HS-5 (cell line): ENCODE measurements at regions not wholly inside any gene's neighbourhood (a gene's known extent, or its start where the extent isn't known, plus 50 kb on each side); places are given as distances from the start of the nearest gene placed in this dataset.

Experiments
- DNase-seq: peaks from one replicate; pipeline ENCODE4 v3.0.0-alpha.2; 2012; ENCODE audit warnings: low read depth

DNA sequence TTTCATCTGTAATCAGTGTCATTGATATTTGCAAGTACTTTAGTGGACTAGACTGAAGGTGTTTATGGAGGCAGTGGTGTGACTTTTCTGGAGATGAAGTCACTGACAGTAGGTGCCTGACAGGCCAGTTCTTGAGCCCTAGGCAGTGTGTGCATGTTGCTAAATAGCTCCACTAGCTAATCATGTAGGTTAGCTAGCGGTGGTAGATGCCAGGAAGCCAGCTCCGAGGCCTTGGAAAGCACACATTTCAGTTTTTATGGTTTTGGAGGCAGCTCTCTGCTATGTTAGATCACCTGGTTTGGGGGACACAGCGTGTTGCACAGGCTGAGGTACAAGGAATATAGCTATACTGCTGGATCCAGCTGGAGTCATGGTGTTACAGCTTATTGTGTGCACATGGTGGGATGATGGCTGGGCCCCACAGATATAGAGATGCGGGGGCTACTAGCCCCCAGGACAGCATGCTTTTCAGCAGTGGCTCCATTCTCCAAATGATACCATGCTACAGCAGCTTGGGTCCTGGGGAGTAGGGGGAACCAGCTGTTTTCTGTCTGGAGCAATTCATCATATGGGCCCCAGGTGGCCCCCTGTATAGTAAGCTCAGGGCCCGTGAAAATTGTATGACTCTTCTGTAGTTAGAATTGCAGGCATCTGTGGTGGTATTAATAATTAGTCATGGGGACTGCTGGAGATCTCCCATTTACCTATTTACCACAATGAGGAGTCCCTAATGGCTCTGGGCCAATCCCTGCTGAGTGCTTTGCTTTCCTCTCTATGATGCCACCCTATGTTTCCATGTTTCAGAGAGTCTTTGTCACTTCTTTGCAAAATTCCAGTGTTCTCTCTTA, 367.2 kb upstream of the LMO3 start:
- DNase-seq, result no peak

DNA sequence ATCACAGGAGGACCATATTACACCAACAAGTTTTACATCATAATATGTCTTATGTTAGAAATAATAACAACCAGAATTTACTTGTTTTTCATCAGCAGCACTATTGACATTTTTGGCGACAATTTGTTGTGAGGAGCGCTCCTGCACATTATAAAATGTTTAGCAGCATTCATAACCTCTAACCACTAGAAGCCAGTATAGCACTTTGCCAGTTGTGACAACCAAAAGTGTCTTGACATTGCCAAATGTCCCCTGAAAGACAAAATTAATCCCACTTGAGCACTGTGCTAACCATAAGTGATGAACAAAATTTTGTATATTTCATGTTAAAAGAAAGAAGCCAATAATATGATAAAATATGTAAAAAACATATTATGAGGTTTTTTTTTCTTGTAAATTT, 356.9 kb upstream of the LMO3 start:
- DNase-seq, result no peak

DNA sequence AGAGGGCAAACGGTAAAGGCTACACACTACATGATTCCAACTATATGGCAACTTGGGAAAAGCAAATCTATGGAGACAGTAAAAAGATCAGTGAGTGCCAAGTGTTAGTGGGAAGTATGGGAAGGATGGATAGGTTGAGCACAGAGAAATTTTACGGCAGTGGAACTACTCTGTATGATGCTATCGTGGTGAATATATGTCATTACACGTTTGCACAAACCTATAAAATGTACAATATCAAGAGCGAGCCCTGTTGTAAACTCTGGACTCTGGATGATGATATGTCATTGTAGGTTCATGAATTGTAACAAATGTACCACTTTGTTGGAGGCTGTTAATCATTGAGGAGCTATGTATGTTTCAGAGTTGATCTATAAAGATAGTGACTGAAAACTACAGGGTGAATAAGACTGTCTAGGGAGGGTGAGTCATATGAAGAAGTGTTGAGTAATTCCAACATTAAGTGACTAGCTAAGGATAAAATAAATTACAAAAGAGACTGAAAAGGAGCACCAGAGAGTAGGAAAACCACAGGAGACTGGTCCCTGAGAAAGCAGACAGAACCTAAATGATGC, 349.2 kb upstream of the LMO3 start:
- DNase-seq, result peak; percentile 64

DNA sequence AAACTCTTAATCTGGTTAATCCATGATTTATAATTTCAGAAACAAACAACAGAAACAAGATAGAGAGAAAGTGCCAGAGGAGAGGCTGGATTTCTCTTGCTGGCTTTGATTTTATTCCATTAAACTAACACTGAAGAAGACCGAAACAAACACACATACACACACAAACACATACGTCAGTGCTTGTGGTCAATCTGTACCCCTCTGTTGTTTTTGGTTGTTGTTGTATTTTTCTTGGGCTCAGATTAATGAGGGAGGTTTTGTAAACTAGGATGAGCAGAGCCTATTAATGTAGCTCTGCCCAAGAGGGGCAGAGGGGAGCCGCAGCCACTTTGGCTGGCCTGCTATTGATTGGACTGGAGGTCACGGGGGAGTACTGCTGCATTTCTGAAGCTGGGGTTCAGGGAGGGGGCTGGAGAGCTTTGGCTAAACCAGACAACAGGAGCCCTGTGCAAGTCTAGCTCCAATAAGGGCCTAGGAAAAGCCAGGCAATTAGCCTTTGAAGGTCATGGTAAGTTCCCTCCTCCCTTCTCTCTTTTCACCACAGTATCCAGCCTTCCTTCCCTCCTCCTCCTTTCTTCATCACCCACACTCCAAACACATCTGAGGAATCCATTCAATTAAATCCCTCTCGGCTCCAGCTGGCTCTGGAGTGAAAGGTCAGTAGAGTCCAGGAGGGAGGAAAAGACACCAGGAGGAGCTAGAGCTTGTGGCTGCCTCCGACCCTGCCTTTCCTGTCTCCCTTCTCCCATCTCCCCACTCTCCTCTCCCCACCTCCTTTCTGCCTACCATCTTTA, 344.1 kb upstream of the LMO3 start:
- no peak for DNase-seq

GRCh38 chr12:16949371-16949770, 343.4 kb upstream of the LMO3 start:
- DNase-seq, result no peak

DNA sequence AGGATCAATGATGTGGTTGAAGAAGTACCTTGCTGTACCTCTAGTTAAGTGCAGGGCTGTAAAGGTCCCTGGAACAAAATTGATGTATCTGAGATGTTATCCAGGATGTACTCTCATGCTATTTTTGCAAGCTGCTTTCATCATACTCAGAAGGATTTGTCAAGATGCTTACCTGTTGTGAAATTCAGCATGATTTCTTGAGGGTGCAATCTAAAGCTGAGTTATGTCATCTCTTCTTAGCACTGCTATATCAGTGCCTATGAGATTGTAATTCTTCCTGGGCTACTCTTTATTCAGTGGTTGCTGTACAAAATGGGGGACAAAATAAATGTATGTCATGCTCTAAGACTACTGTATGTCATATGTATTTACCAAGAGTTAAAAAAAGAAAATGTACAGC, 340.7 kb upstream of the LMO3 start:
- no peak for DNase-seq

GRCh38 chr12:16939871-16940306, 333.9 kb upstream of the LMO3 start:
- peak; percentile 47 for DNase-seq

DNA sequence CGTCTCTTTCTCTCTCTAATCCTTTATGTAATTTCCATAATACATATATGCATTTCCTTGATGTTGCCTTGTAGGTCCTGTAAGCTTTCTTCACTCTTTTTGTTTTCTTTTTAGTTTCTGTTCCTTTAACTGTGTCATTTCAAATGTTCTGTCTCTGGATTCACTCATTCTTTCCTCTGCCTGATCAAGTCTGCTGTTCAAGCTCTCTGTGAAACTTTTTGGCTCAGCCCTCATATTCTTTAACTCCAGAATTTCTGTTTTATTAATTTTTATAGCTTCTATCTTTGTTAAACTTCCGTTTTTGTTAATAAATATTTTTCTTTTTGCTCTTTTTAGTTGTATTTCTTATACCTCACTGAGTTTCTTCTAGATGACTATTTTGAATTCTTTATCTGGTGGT, 321.3 kb upstream of the LMO3 start:
- DNase-seq, result no peak

DNA sequence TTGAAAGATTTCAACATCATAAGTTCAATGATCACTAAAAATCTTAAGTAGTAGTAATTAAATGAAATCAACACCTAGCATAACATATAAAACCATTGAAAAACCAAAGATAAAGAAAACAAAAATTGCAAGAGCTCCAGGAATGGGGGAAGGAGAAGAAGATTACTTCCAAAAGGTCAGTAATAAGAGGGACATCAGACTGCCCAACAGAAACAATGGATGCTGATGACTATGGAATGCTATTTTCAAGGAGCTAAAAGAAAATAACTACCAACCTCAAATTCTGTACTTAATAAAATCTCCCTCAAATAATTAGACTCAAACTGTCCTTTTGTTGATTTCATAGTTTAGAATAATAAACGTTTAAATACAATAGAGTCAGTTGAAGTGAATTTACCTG, 314.5 kb upstream of the LMO3 start:
- no peak for DNase-seq

DNA sequence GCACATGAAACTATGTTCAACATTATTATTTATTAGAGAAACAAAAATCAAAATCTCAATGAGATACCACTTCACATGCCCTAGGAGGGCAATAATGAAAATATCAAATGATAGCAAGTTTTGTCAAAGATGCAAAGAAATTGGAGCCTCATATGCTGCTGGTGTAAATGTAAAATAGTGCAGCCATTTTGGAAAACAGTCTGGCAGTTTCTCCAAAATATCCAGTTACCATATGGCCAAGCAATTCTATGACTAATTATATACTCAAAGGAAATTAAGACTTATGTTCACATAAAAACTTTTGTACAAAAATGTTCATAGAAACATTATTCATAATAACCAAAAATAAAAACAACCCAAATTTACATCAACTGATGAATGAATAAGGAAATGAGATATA, 313.6 kb upstream of the LMO3 start:
- no peak for DNase-seq

- DNase-seq, result no peak
Observed at GRCh38 chr12:16914853-16915252, 308.9 kb upstream of the LMO3 start.

DNA sequence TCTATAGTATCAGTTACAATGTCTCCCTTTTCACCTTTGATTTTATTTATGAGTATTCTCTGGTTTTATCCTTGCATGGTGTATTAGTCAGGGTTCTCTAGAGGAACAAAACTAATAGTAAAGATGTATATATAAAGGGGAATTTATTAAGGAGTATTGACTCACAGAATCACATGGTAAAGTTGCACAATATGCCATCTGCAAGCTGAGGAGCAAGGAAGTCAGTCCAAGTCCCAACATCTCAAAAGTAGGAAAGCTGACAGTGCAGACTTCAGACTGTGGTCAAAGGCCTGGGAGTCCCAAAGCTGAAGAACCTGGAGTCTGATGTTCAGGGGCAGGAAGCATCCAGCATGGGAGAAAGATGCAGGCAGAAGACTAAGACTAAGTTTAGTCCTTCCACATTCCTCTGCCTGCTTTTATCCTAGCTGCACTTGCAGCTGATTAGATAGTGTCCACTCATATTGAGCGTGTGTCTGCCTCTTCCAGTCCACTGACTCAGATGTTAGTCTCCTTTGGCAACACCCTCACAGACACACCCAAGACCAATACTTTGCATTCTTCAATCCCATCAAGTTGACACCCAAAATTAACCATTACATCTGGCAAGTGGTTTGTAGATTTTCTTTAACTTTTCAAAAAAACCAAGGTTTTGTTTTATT, 308.0 kb upstream of the LMO3 start:
- peak; percentile 2 for DNase-seq

- no peak for DNase-seq
Observed at GRCh38 chr12:16901946-16902345, 296.0 kb upstream of the LMO3 start.

GRCh38 chr12:16893426-16893825, 287.5 kb upstream of the LMO3 start:
- no peak for DNase-seq

GRCh38 chr12:16891673-16892072, 285.7 kb upstream of the LMO3 start:
- DNase-seq, result no peak

DNA sequence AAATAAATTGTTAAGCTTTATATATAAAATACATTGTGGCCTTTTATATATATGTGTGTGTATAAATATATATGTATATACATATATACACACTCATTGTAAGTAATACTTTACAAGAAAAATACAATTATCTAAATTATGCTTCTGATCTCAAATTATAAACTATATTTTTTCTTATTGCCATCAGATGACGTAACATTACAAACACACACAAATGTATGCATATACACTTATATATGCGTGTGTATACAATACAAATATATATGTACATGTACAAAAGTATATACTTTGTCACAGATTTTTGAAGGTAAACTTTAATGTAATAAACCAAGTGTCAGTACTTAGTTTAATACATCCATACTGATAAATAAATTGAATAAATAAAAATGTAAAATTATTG, 278.9 kb upstream of the LMO3 start:
- DNase-seq, result no peak

- DNase-seq, result no peak
Observed at GRCh38 chr12:16884056-16884455, 278.1 kb upstream of the LMO3 start.

DNA sequence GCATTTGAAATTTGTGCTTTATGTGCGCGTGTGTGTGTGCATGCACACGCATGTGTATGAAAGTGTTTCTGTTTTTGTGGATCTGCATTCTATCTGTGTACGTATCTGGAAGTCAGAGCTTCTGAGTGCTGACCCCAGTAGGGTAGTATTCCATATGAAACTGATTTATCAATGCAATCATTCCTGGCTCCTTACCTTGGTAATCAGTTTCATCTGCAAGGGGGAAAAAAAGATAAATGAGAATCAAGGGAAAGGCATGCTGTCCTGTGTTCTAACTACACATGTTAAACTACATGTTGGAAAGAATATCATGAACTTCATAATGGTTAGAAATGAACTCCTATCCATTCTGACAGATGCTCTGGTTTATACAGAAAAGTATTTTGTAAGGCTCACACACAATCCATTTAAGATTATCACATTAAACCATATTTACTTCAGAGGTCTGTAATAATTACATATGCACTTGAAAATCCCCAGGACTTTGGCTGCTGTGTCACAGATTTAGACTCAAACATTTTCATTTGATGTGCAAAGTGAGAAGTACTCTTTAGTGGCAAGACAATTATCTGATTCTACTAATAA, 276.1 kb upstream of the LMO3 start:
- DNase-seq, result no peak

GRCh38 chr12:16880864-16881285, 274.9 kb upstream of the LMO3 start:
- no peak for DNase-seq

- no peak for DNase-seq
Observed at GRCh38 chr12:16870845-16871244, 264.9 kb upstream of the LMO3 start.

GRCh38 chr12:16863742-16864141, 257.8 kb upstream of the LMO3 start:
- DNase-seq, result no peak

- no peak for DNase-seq
Observed at GRCh38 chr12:16857456-16857923, 251.5 kb upstream of the LMO3 start.
